Glomerular endothelial cell (primary cell): ENCODE measurements at regions not wholly inside any gene's neighbourhood (a gene's known extent, or its start where the extent isn't known, plus 50 kb on each side); places are given as distances from the start of the nearest gene placed in this dataset.
A peak's percentile ranks its signal among the peaks of the same experiment; 100 is the strongest.
"Not testable (repeated sequence)": the region's sequence is repeated elsewhere in the genome, so short reads cannot be mapped to it uniquely, and the experiment has no call there.

Experiments used
- DNase-seq: peaks from one replicate; pipeline ENCODE4 v3.0.0-alpha.2; 2011; ENCODE audit warnings: low read depth, low spot score; ENCODE audit errors: extremely low read depth

DNA sequence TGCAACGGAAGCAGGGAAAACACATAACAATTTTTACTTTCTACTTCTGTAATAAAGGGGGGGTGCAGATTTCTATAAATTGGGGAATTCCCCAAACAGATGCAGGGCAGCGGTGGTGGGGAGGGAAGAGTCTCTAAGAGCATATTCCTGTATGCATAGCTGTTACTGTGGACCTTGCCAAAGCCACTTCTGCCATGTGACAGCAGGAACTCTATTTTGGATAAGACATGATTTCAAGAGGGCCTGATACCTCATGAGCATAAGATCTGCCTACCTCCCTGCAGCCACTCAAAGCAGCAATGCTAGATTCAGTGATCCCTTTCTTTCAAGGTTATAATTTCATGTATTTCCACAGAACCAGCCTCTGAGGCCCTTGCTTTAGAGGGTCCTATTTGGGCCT lies 86.2 kb upstream of the CNKSR3 start:
- no peak for DNase-seq

DNA sequence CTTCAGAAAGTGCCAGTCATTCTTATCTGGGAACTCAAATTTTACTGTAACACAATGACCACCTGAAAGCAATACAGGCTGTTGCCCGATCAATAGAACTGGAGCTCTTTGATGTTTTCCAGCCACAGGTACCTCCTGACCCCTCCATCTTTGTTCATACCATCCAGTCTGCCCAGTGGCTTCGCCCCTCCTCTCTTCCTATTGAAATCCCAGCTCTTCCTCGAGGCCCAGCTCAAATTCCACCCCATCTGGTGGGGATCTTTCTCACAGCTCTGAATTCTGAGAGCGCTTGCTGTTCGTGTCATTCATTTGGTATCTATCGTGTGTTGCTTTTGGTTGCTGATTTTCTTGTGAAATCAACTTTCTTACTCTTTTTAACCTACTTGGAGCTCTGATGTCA lies 87.9 kb upstream of the CNKSR3 start:
- DNase-seq = no peak

- DNase-seq = no peak
These were observed 91.8 kb upstream of the CNKSR3 start for GRCh38 chr6:154602296-154602695.

GRCh38 chr6:154602708-154603107 lies 92.2 kb upstream of the CNKSR3 start:
- no peak for DNase-seq

- DNase-seq = no peak
These were observed 93.6 kb upstream of the CNKSR3 start for GRCh38 chr6:154604119-154604518.

DNA sequence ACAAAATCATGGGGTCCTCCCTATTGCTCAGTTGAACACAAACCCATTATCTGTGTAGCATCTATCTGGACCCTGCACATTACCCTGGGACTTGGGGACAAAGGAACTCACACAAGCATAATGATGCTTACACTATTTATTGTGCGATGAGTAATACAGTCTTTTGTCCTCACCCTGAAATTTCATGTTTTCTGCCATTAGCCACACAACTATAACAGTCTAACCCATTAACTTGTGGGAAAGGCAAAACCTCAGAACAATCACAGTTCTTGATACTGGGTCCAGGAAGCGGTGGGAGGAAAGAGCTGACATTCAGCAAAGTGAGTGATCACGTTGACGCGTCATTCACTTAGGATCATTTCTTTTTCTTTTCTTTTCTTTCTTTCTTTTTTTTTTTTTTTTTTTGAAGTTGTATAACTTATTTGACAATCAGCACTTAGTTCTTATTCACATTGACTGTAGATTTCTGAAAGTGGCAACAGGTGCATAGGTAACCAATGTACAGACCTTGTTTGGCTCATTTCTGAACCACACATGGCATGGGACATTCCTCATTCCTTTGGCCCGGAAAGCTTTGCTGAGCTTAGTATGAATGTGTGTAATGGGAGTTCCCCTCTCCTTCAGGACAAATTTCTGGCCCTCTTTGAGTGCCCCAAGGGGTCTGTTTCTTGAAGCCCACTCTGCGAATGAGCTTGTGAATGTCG lies 94.8 kb upstream of the CNKSR3 start:
- DNase-seq = no peak

DNA sequence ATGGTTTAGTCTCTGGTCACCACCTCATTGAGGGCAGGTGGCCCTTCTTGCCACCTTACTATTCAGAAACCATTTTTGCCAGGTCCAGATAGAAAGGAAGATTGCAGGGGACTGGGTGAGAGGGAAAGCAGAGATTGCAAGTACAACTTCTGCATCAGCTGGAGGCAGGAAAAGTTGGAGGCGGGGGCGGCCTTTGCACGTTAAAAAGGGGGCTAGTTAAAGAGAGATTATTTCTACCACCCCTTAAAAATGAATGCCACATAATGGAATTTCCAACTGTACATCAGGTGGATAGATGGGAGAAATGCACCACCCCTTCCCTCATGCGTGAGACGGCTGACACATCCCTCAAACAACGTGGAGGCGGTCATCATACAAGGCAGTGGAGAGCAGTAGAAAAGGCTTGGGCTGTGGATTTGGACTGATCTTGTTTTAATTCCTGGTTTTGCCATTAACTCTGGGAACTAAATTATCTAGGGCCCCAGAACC lies 95.4 kb upstream of the CNKSR3 start:
- DNase-seq = no peak

DNA sequence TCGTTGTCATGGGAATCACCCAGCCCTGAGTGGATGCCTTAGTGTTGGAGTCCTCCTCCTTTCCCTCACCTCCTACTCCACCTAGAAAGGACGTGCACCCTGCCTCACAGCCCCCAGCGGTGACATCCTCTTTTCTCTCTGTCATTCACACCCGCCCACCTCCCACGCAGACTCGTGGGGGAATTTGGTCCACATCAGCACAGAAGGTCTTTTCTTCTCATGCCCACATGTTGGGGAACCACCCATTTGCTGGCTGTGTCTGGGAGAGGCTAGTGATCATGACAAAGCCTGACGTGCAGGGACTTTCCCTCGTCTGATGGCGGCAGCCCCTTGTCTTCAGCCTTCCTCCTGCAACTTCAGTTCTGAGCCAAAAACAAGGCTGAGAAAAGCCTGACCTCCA lies 96.0 kb upstream of the CNKSR3 start:
- DNase-seq = no peak

DNA sequence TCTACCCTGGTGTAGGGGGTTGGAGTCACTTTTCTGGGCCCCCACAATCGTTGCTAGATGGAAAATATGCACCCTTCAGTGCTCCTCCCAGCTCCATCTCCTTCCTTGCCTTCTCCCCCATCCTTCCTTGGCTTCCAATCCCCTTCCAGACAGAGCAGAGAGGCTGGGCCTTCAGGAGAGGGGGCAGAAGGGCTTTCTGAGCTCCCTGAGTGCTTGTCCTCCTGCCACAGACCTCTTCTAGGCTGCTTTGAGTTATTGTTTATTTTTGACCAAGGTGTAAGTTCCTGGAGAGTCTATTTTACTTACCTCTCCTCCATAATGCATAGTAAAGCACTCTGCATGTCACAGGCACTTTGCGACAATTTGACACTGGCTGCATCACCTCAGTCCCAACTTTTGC lies 96.4 kb upstream of the CNKSR3 start:
- DNase-seq = no peak

- no peak for DNase-seq
These were observed 100.8 kb upstream of the CNKSR3 start for GRCh38 chr6:154611241-154611640.

DNA sequence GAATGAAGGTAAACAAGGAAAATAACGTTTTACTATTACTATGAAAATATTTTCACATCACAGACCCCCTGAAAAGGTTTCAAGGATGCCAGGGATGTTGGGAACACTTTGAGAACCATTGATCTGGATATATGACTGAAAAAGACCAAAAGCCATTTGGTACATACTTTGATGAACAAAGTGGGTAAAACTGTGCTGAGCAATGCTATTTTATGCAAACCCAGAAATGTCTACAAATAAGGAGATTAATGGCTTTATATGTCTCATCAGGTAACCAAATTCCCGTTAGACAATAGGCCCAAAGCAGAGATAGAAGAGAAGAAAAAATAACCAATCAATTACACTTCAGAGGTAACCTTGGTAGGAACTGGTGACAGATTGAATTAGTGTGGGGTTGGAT lies 101.4 kb upstream of the CNKSR3 start:
- DNase-seq = no peak

DNA sequence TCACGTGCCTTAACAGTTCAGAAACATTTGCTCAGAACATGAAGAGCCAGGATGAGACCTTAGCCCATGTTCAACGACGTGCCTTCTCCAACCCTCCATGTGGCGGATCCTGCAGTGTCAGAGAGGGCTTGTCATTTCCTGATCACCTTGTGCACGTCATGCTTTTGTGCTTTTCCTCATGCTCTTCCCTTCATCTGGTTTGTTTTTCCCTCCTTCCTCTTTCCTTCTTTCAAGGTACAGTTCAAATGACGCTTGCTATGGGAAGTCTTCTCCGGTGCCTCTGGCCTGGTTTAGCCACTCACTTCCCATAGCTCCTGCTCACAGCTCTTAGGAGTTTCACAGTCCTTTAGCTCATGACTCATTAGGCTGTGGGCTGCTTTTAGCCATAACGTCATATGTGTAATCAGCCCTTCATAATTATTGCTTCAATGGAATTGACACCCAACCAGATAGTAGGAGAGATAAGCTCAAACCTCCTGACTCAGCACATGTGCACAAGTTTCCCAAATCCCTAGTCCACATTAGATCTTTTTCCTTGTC lies 102.7 kb upstream of the CNKSR3 start:
- DNase-seq = peak; percentile 61

GRCh38 chr6:154614101-154614500 lies 103.6 kb upstream of the CNKSR3 start:
- DNase-seq = peak; percentile 71

DNA sequence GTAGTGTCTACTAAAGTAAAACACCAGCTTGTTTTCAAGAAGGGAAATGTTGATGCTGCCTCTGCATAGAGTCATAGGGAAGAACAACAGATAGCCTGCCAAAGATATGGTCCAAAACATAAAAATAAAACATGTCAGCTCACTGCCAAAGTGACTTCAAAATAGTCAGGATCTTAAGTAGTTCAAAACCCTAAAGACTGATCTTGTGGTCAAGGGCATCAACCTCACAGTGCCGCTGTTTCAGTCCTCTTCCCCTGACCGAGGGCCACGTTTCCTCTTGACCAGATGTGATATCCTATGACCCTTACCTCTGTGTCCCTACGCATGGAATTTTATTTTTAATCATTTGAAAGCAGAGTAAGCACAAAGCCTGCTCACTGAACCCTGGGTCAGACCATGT lies 104.2 kb upstream of the CNKSR3 start:
- no peak for DNase-seq

DNA sequence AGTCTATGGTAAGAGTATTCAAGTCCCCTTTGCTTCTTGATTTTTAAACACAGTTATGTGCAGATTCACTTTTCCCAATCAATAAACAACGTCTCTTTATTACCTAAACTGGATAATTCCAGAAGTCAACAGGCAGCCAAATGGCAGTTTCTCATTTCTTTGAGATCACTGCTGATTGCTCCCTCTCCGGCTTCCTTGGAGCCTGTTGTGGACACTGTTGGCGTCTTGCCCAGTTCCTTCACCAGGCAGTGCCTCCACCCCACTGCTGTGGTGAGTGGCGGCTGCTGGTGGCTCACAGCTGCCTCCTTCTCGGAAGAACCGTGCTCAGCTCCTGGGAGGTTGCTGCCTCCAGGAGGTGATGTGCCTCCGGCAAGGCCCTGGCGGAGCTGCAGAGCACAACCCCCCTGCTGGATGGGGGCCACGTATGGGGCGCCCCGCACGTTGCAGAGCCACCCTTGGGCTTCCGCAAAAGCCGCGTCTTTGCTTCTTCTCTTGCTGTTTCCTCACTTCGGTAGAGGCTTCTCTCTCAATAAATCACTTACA lies 105.1 kb upstream of the CNKSR3 start:
- DNase-seq = no peak

GRCh38 chr6:154617175-154617574 lies 106.7 kb upstream of the CNKSR3 start:
- DNase-seq = no peak

DNA sequence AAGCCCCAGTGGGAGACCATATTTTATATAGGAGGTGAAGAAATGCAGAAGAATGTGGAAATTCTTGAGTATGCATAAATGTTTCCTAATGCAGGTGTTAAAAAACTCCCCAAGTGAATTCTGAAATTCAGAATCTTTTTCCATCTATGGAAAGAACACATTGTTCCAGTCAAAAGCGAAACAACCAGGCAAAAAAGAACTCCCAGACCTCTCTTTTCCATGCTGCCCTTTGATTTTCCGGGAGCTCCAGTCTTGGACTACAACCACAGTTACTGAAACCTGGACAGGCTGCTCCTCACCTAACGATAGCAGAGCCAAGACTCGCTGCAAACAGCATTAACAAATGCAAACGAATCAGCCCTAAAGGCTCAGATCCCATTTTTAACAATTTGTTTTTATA lies 108.7 kb upstream of the CNKSR3 start:
- DNase-seq = no peak

- DNase-seq = no peak
These were observed 111.2 kb upstream of the CNKSR3 start for GRCh38 chr6:154621686-154622085.

DNA sequence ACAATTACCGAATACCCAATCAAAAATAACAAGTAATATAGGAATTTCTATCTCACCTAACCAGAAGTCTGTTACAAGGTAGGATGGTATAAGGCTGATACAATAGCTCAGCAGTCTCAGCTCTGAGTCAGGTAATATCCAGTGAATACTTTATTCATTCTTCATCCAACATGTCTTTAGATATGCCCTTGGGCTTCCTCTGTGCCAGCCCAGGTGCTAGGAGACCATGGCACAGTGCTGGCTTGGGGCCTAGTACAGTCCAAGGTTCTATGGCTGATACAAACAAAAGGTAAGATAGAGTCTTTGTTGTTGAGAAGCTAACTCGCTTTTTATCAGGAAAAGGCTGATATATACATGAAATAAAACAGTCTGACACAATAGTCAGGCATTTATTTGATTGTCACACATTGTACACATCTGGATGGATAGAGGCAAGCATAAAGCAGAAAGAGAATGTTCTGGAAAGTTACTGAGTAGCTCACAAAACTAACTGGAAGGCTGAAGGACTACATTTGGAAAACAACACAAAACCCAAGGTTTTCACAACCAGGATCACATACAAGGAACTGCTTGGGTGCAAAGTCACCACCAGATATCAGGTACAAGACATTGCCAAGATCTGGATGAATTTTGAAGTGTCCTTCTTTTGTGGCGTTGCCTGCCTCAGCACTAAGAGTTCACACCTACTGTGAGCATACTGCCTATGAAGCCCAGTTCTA lies 110.4 kb upstream of the SCAF8 start:
- DNase-seq = no peak

- no peak for DNase-seq
These were observed 109.8 kb upstream of the SCAF8 start for GRCh38 chr6:154623391-154623790.

DNA sequence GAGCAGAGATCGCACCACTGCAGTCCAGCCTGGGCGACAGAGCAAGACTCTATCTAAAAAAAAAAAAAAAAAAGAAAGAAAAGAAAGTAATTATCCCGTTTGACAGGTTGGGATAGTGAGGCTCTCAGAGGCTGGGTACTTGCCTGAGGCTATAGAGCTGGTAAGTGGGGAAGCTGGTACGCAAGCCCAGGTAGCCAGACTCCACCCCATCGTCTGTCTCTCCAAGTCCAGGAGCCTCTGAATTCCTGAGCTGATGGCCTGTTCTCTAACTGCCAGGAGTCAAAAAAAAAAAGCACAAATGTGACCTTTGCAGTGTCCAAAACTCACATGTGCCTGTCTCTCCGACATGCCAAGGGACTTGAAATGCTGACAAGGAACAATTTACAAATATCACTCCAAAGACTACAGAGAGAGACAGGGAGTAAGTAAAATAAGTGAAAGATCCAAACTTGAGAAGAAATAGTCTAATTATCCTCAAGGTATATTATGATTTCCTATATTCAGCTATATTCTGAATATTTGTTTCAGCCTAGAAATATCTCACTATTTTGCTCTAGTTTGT lies 109.1 kb upstream of the SCAF8 start:
- DNase-seq = no peak

GRCh38 chr6:154624727-154625126 lies 108.5 kb upstream of the SCAF8 start:
- not testable (repeated sequence) for DNase-seq
